GM12874 (cell line): ENCODE measurements at regions not wholly inside any gene's neighbourhood (a gene's known extent, or its start where the extent isn't known, plus 50 kb on each side); places are given as distances from the start of the nearest gene placed in this dataset.

Experiments used
- TF ChIP-seq, protein P1 (sequence below): IDR thresholded peaks from 2 replicates; pipeline ENCODE4 v1.5.1; 2011; ENCODE audit warnings: low read depth, mild to moderate bottlenecking, control low read depth, low read length, moderate library complexity; ENCODE audit not compliant: insufficient read depth

- TF ChIP-seq, protein P1, sequence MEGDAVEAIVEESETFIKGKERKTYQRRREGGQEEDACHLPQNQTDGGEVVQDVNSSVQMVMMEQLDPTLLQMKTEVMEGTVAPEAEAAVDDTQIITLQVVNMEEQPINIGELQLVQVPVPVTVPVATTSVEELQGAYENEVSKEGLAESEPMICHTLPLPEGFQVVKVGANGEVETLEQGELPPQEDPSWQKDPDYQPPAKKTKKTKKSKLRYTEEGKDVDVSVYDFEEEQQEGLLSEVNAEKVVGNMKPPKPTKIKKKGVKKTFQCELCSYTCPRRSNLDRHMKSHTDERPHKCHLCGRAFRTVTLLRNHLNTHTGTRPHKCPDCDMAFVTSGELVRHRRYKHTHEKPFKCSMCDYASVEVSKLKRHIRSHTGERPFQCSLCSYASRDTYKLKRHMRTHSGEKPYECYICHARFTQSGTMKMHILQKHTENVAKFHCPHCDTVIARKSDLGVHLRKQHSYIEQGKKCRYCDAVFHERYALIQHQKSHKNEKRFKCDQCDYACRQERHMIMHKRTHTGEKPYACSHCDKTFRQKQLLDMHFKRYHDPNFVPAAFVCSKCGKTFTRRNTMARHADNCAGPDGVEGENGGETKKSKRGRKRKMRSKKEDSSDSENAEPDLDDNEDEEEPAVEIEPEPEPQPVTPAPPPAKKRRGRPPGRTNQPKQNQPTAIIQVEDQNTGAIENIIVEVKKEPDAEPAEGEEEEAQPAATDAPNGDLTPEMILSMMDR = no peak
These were observed 127.8 kb upstream of the ADCY1 start for GRCh38 chr7:45446195-45446944.

GRCh38 chr7:45447296-45447695 is 126.9 kb upstream of the ADCY1 start:
- TF ChIP-seq, protein P1 = no peak

GRCh38 chr7:45450571-45451204 is 123.5 kb upstream of the ADCY1 start:
- TF ChIP-seq, protein P1 = no peak

GRCh38 chr7:45451342-45452035 is 122.7 kb upstream of the ADCY1 start:
- TF ChIP-seq, protein P1 = no peak

DNA sequence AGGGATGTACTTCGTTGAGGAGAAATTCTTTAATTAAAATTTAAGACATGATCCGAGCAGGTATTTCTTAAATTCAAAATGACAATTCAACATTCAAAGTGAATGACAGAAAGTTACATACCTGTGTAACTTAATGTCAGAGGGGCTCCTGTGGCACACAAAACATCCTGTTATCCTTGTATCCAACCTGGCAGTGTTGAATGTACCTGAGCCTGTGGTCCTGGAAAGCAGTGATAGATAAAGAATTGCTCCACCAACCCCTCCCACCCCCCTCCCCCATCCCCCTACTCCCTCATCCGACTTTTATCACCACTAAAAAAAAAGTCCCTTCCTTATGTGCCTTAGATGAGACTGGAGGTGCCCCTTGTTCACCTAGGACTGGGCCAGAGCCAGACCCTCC is 119.4 kb upstream of the ADCY1 start:
- TF ChIP-seq, protein P1 = no peak

DNA sequence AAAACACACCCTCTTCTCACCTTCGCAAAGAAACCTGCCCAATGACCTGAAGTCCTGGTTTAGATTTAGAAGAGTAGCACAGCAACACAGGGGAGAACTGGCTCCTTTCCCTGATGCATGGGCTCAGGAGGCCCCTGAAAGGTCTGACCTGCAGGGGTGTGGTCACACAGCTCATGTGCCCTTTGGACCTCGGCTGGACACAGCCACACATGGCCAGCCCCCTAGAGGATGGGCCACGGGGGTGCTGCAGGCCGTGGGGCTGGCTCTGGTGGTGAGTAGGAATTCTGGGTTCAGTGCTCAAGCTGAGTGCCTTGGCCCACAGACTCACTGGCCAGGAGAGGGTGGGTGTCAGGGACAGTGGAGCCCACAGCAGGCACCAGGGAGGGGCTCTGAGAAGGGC is 118.5 kb upstream of the ADCY1 start:
- TF ChIP-seq, protein P1 = no peak

GRCh38 chr7:45456105-45456504 is 118.1 kb upstream of the ADCY1 start:
- TF ChIP-seq, protein P1 = no peak
